ENCODE measurements at regions not wholly inside any gene's neighbourhood (a gene's known extent, or its start where the extent isn't known, plus 50 kb on each side); places are given as distances from the start of the nearest gene placed in this dataset.
A peak's percentile ranks its signal among the peaks of the same experiment; 100 is the strongest.

GRCh38 chr2:88844960-88845359, 153.5 kb downstream of the RPIA start:
- H3F3A ChIP-seq (ENCODE audit: insufficient read depth, low read length): peaks cover 9% of the 10 kb centered on the region
- TF ChIP-seq CTCF (IDR thresholded peaks at IDR 0.05; ENCODE audit: low read length) (no peak), EZH2 (IDR thresholded peaks at IDR 0.05; ENCODE audit: borderline replicate concordance, low read length) (no peak)
- no peaks in the 10 kb centered on the region for H3K27me3 ChIP-seq (ENCODE audit: insufficient read depth, low read length)
- no peaks in the 10 kb centered on the region for H3K36me3 ChIP-seq (ENCODE audit: insufficient read depth, low read length)
- no peaks in the 10 kb centered on the region for H4K20me1 ChIP-seq (ENCODE audit: insufficient read depth, low read length)
- H3K9ac ChIP-seq (ENCODE audit: low read length): peak overlapping the region; percentile 89
- no peaks in the 10 kb centered on the region for H3K9me3 ChIP-seq (ENCODE audit: low read length)
- H3K27ac ChIP-seq (ENCODE audit: low read depth, low read length, poor library complexity, severe bottlenecking): peak overlapping the region; percentile 100
- peaks cover 10% of the 10 kb centered on the region; the same call in 1 of the 2 replicates for H3K79me2 ChIP-seq (ENCODE audit: insufficient read depth, low read length)
- H2AFZ ChIP-seq (ENCODE audit: low read length): no peak overlapping the region
- H3K4me1 ChIP-seq (ENCODE audit: insufficient read depth, low read length, severe bottlenecking): peaks cover 99% of the 10 kb centered on the region
- H3K4me2 ChIP-seq (ENCODE audit: low read length): peak overlapping the region; percentile 69
- H3K4me3 ChIP-seq (ENCODE audit: low read depth, low read length, poor library complexity, severe bottlenecking): peak overlapping the region; percentile 7
- H3K9me2 ChIP-seq (ENCODE audit: low read depth, low read length): no peaks in the 10 kb centered on the region

GRCh38 chr2:88845772-88846661, 154.5 kb downstream of the RPIA start:
- Histone ChIP-seq H3F3A (ENCODE audit: insufficient read depth, low read length) (peaks cover 9% of the 10 kb centered on the region), H3K4me3 (ENCODE audit: low read depth, low read length, poor library complexity, severe bottlenecking) (peak overlapping the region; percentile 26), H3K27ac (ENCODE audit: low read depth, low read length, poor library complexity, severe bottlenecking) (peak overlapping the region; percentile 100), H3K4me1 (ENCODE audit: insufficient read depth, low read length, severe bottlenecking) (peaks cover 99% of the 10 kb centered on the region), H3K9ac (ENCODE audit: low read length) (peak overlapping the region; percentile 89), H2AFZ (ENCODE audit: low read length) (no peak overlapping the region), H3K9me2 (ENCODE audit: low read depth, low read length) (no peaks in the 10 kb centered on the region), H3K4me2 (ENCODE audit: low read length) (peak overlapping the region; percentile 69), H4K20me1 (ENCODE audit: insufficient read depth, low read length) (no peaks in the 10 kb centered on the region), H3K9me3 (ENCODE audit: low read length) (no peaks in the 10 kb centered on the region), H3K27me3 (ENCODE audit: insufficient read depth, low read length) (no peaks in the 10 kb centered on the region), H3K36me3 (ENCODE audit: insufficient read depth, low read length) (no peaks in the 10 kb centered on the region), H3K79me2 (ENCODE audit: insufficient read depth, low read length) (peaks cover 10% of the 10 kb centered on the region; the same call in 1 of the 2 replicates)
- TF ChIP-seq EZH2 (IDR thresholded peaks at IDR 0.05; ENCODE audit: borderline replicate concordance, low read length): no peak
- TF ChIP-seq CTCF (IDR thresholded peaks at IDR 0.05; ENCODE audit: low read length): no peak

- Histone ChIP-seq H3K9me3 (ENCODE audit: low read length) (no peaks in the 10 kb centered on the region), H3K4me3 (ENCODE audit: low read depth, low read length, poor library complexity, severe bottlenecking) (peak overlapping the region; percentile 17), H3F3A (ENCODE audit: insufficient read depth, low read length) (peaks cover 20% of the 10 kb centered on the region), H3K9ac (ENCODE audit: low read length) (peak overlapping the region; percentile 94), H3K36me3 (ENCODE audit: insufficient read depth, low read length) (peaks cover 18% of the 10 kb centered on the region), H2AFZ (ENCODE audit: low read length) (no peak overlapping the region), H3K27ac (ENCODE audit: low read depth, low read length, poor library complexity, severe bottlenecking) (peak overlapping the region; percentile 100), H3K27me3 (ENCODE audit: insufficient read depth, low read length) (no peaks in the 10 kb centered on the region), H3K79me2 (ENCODE audit: insufficient read depth, low read length) (peaks cover 10% of the 10 kb centered on the region; the same call in 1 of the 2 replicates), H4K20me1 (ENCODE audit: insufficient read depth, low read length) (no peaks in the 10 kb centered on the region), H3K9me2 (ENCODE audit: low read depth, low read length) (no peaks in the 10 kb centered on the region), H3K4me1 (ENCODE audit: insufficient read depth, low read length, severe bottlenecking) (peaks cover 99% of the 10 kb centered on the region), H3K4me2 (ENCODE audit: low read length) (peak overlapping the region; percentile 77)
- TF ChIP-seq EZH2 (IDR thresholded peaks at IDR 0.05; ENCODE audit: borderline replicate concordance, low read length): no peak
- no peak for TF ChIP-seq CTCF (IDR thresholded peaks at IDR 0.05; ENCODE audit: low read length)
Observed at GRCh38 chr2:88852753-88853402, 161.4 kb downstream of the RPIA start.
